Fibroblast of lung (primary cell): ENCODE measurements at regions not wholly inside any gene's neighbourhood (a gene's known extent, or its start where the extent isn't known, plus 50 kb on each side); places are given as distances from the start of the nearest gene placed in this dataset.

ENCODE experiments used
- DNase-seq, 2 donors: peaks; one replicate each; pipeline versions ENCODE4 v3.0.0 to v3.0.0-alpha.2; 2010; ENCODE audit warnings: low read depth in 2 of 2
- H2AFZ ChIP-seq: 2 replicates; pipeline ENCODE4 v1.5.1; 2012; ENCODE audit warnings: low read length, control low read depth, inconsistent platforms
- H3K27ac ChIP-seq: 2 replicates; pipeline ENCODE4 v1.5.1; 2011; ENCODE audit warnings: low read length, control low read depth; ENCODE audit not compliant: insufficient read depth
- H3K27me3 ChIP-seq: 2 replicates; pipeline ENCODE4 v1.5.1; 2011; ENCODE audit warnings: mild to moderate bottlenecking, low read length; ENCODE audit not compliant: control insufficient read depth, insufficient read depth
- H3K36me3 ChIP-seq: 2 replicates; pipeline ENCODE4 v1.5.1; 2011; ENCODE audit warnings: low read length; ENCODE audit not compliant: control insufficient read depth, insufficient read depth
- H3K4me1 ChIP-seq: 2 replicates; pipeline ENCODE4 v1.5.1; 2011; ENCODE audit warnings: low read length; ENCODE audit not compliant: control insufficient read depth, insufficient read depth; ENCODE audit errors: extremely low read depth
- H3K4me2 ChIP-seq: 2 replicates; pipeline ENCODE4 v1.5.1; 2011; ENCODE audit warnings: low read length, control low read depth; ENCODE audit not compliant: insufficient read depth; ENCODE audit errors: extremely low read depth
- H3K4me3 ChIP-seq, 4 experiments: fragments of 200-600 bp in 1 of 4; sonication (generic) in 1 of 4; replicated peaks in 1 of 4; 2 replicates each; pipeline ENCODE4 v1.5.1; 2011 to 2016; ENCODE audit warnings: low read length in 4 of 4, low read depth in 3 of 4, mild to moderate bottlenecking in 3 of 4, control low read depth in 2 of 4, inconsistent platforms in 1 of 4, mixed read lengths in 1 of 4; ENCODE audit not compliant: insufficient read depth in 1 of 4; ENCODE audit errors: control extremely low read depth in 1 of 4
- H3K79me2 ChIP-seq: 2 replicates; pipeline ENCODE4 v1.5.1; 2012; ENCODE audit warnings: mild to moderate bottlenecking, low read length, inconsistent platforms; ENCODE audit not compliant: control insufficient read depth, insufficient read depth
- H3K9ac ChIP-seq: 2 replicates; pipeline ENCODE4 v1.5.1; 2011; ENCODE audit warnings: mild to moderate bottlenecking, low read length, control low read depth; ENCODE audit not compliant: insufficient read depth
- H3K9me3 ChIP-seq: 2 replicates; pipeline ENCODE4 v1.5.1; 2012; ENCODE audit warnings: low read depth, low read length; ENCODE audit not compliant: control insufficient read depth, insufficient read depth
- H4K20me1 ChIP-seq: 2 replicates; pipeline ENCODE4 v1.5.1; 2011; ENCODE audit warnings: low read length; ENCODE audit not compliant: control insufficient read depth, insufficient read depth; ENCODE audit errors: extremely low read depth
- CTCF ChIP-seq, 2 donors: IDR thresholded peaks in 1 of 2; conservative IDR thresholded peaks in 1 of 2; 1 replicate in 1 of 2; 2 replicates in 1 of 2; pipeline ENCODE4 v1.5.1; 2011 to 2012; ENCODE audit warnings: low read length in 2 of 2, control low read depth in 1 of 2, inconsistent platforms in 1 of 2, low read depth in 1 of 2, mild to moderate bottlenecking in 1 of 2
- EZH2 ChIP-seq: IDR thresholded peaks from 2 replicates; pipeline ENCODE4 v1.5.1; 2012; ENCODE audit warnings: low read length, control low read depth, mild to moderate bottlenecking; ENCODE audit errors: missing control alignments

GRCh38 chr7:70883750-70884439 lies 248.0 kb upstream of the GALNT17 start:
- H3K4me1 ChIP-seq, result no peaks in the 10 kb centered on the region
- no peak for TF ChIP-seq CTCF (conservative IDR thresholded peaks at IDR 0.05 in 1 of 2, IDR thresholded peaks at IDR 0.05 in 1 of 2; ENCODE audit: low read depth in 1 of 2, low read length in 2 of 2)
- no peak for TF ChIP-seq EZH2
- H3K79me2 ChIP-seq, result no peaks in the 10 kb centered on the region
- H3K36me3 ChIP-seq, result no peaks in the 10 kb centered on the region
- H4K20me1 ChIP-seq, result no peaks in the 10 kb centered on the region
- H3K27me3 ChIP-seq, result no peaks in the 10 kb centered on the region
- no peak overlapping the region for H3K9ac ChIP-seq
- H3K27ac ChIP-seq, result no peak overlapping the region
- H3K4me3 ChIP-seq, result no peak overlapping the region
- H2AFZ ChIP-seq, result no peak overlapping the region
- no peak for DNase-seq
- H3K4me2 ChIP-seq, result no peak overlapping the region
- H3K9me3 ChIP-seq, result no peaks in the 10 kb centered on the region

- Histone ChIP-seq H2AFZ (no peak overlapping the region), H3K36me3 (no peaks in the 10 kb centered on the region), H3K27me3 (no peaks in the 10 kb centered on the region), H3K79me2 (no peaks in the 10 kb centered on the region), H3K27ac (no peak overlapping the region), H3K4me2 (no peak overlapping the region), H3K9me3 (no peaks in the 10 kb centered on the region), H4K20me1 (no peaks in the 10 kb centered on the region), H3K9ac (no peak overlapping the region), H3K4me1 (no peaks in the 10 kb centered on the region), H3K4me3 (no peak overlapping the region)
- DNase-seq, result no peak
- no peak for TF ChIP-seq EZH2
Observed at GRCh38 chr7:70884440-70884764, 247.5 kb upstream of the GALNT17 start.

- Histone ChIP-seq H3K27me3 (no peaks in the 10 kb centered on the region), H3K9ac (no peak overlapping the region), H3K4me1 (no peaks in the 10 kb centered on the region), H3K27ac (no peak overlapping the region), H3K4me2 (no peak overlapping the region), H3K79me2 (no peaks in the 10 kb centered on the region), H3K9me3 (no peaks in the 10 kb centered on the region), H3K36me3 (no peaks in the 10 kb centered on the region), H3K4me3 (no peak overlapping the region), H4K20me1 (no peaks in the 10 kb centered on the region), H2AFZ (no peak overlapping the region)
- no peak for DNase-seq
- no peak for TF ChIP-seq CTCF (conservative IDR thresholded peaks at IDR 0.05 in 1 of 2, IDR thresholded peaks at IDR 0.05 in 1 of 2; ENCODE audit: low read depth in 1 of 2, low read length in 2 of 2)
- TF ChIP-seq EZH2, result no peak
Observed at GRCh38 chr7:70884809-70885208, 247.1 kb upstream of the GALNT17 start.
